IMR-90 (cell line): ENCODE measurements at regions not wholly inside any gene's neighbourhood (a gene's known extent, or its start where the extent isn't known, plus 50 kb on each side); places are given as distances from the start of the nearest gene placed in this dataset.
"Not testable (repeated sequence)": the region's sequence is repeated elsewhere in the genome, so short reads cannot be mapped to it uniquely, and the experiment has no call there.

Experiments
- ATAC-seq: fragments of 200-7000 bp; cut with Tn5 transposase; 2 replicates; pipeline ENCODE4 v1.9.1; 2020; ENCODE audit warnings: low read depth, mild to moderate bottlenecking, moderate library complexity
- BruUV-seq: library from RNA; stranded (reverse); fragments of 400-500 nt; replicated peaks from 2 replicates; lab custom pipeline; 2021; lab: Mats Ljungman, UMichigan
- CTCF ChIA-PET: fragments of 300-600 bp; formaldehyde crosslinking; extraction: SDS; loops from one replicate; lab custom pipeline; 2021; ENCODE audit warnings: antibody characterized with exemption; lab: Yijun Ruan, JAX
- POLR2A ChIA-PET: fragments of 300-600 bp; sonication (Branson Sonifier 250); formaldehyde crosslinking; loops from one replicate; lab custom pipeline; 2022; ENCODE audit warnings: antibody characterized with exemption; ENCODE audit not compliant: unreplicated experiment; lab: Charles Lee
- DNase-seq: peaks from one replicate; pipeline ENCODE4 v3.0.0; 2013
- H2AFZ ChIP-seq: replicated peaks from 2 replicates; pipeline ENCODE3; 2013; ENCODE audit warnings: low read length, mild to moderate bottlenecking; ENCODE audit not compliant: poor library complexity
- H2AK5ac ChIP-seq: 2 replicates; pipeline ENCODE4 v1.6.1; 2013; ENCODE audit warnings: low read depth, low read length, inconsistent platforms
- H2AK9ac ChIP-seq: replicated peaks from 2 replicates; pipeline ENCODE3; 2013; ENCODE audit warnings: mild to moderate bottlenecking, low read depth, low read length, moderate library complexity; ENCODE audit not compliant: poor library complexity
- H2BK120ac ChIP-seq: 2 replicates; pipeline ENCODE4 v1.6.1; 2013; ENCODE audit warnings: low read depth, low read length, inconsistent platforms
- H2BK15ac ChIP-seq: 3 replicates; pipeline ENCODE4 v1.6.1; 2013; ENCODE audit warnings: low read depth, low read length, inconsistent platforms
- H2BK20ac ChIP-seq: 2 replicates; pipeline ENCODE4 v1.6.1; 2013; ENCODE audit warnings: low read depth, mild to moderate bottlenecking, inconsistent platforms, low read length, moderate library complexity
- H2BK5ac ChIP-seq: 2 replicates; pipeline ENCODE4 v1.6.1; 2013; ENCODE audit warnings: mild to moderate bottlenecking, low read depth, low read length, inconsistent platforms; ENCODE audit not compliant: poor library complexity, severe bottlenecking
- H3K14ac ChIP-seq: replicated peaks from 2 replicates; pipeline ENCODE4 v1.6.1; 2013; ENCODE audit warnings: low read depth, low read length, inconsistent platforms
- H3K18ac ChIP-seq: 2 replicates; pipeline ENCODE4 v1.6.1; 2013; ENCODE audit warnings: low read depth, low read length, control low read depth
- H3K23ac ChIP-seq: 2 replicates; pipeline ENCODE4 v1.6.1; 2013; ENCODE audit warnings: low read depth, low read length, inconsistent platforms
- H3K27ac ChIP-seq: 2 replicates; pipeline ENCODE4 v1.5.1; 2013; ENCODE audit warnings: mild to moderate bottlenecking, control low read depth, low read length; ENCODE audit not compliant: insufficient read depth
- H3K27me3 ChIP-seq: 2 replicates; pipeline ENCODE4 v1.6.1; 2013; ENCODE audit warnings: low read length; ENCODE audit not compliant: control insufficient read depth, insufficient read depth
- H3K36me3 ChIP-seq: 2 replicates; pipeline ENCODE4 v1.6.1; 2013; ENCODE audit warnings: low read length, mixed read lengths; ENCODE audit not compliant: control insufficient read depth, insufficient read depth
- H3K4ac ChIP-seq: 2 replicates; pipeline ENCODE4 v1.6.1; 2013; ENCODE audit warnings: low read depth, low read length, inconsistent platforms
- H3K4me1 ChIP-seq: 2 replicates; pipeline ENCODE4 v1.6.1; 2013; ENCODE audit warnings: low read length, mixed read lengths; ENCODE audit not compliant: control insufficient read depth, insufficient read depth
- H3K4me2 ChIP-seq: 2 replicates; pipeline ENCODE4 v1.6.1; 2013; ENCODE audit warnings: low read depth, mild to moderate bottlenecking, control low read depth, low read length, moderate library complexity
- H3K4me3 ChIP-seq: 2 replicates; pipeline ENCODE4 v1.5.1; 2013; ENCODE audit warnings: low read depth, mild to moderate bottlenecking, control low read depth, low read length, moderate library complexity; ENCODE audit not compliant: insufficient read depth
- H3K56ac ChIP-seq: 2 replicates; pipeline ENCODE4 v1.6.1; 2013; ENCODE audit warnings: low read length, inconsistent platforms; ENCODE audit not compliant: insufficient read depth; ENCODE audit errors: extremely low read depth
- H3K79me1 ChIP-seq, 2 experiments: 2 replicates each; pipeline ENCODE4 v1.6.1; 2013; ENCODE audit warnings: low read length in 2 of 2, inconsistent platforms in 1 of 2, low read depth in 1 of 2
- H3K9ac ChIP-seq: 2 replicates; pipeline ENCODE4 v1.6.1; 2013; ENCODE audit warnings: low read depth, low read length, control low read depth
- H3K9me1 ChIP-seq: 2 replicates; pipeline ENCODE4 v1.6.1; 2013; ENCODE audit warnings: low read length, inconsistent platforms; ENCODE audit not compliant: insufficient read depth
- H3K9me3 ChIP-seq: 2 replicates; pipeline ENCODE4 v1.6.1; 2013; ENCODE audit warnings: low read length; ENCODE audit not compliant: control insufficient read depth, insufficient read depth
- H4K20me1 ChIP-seq: 2 replicates; pipeline ENCODE4 v1.6.1; 2013; ENCODE audit warnings: low read length, inconsistent platforms; ENCODE audit not compliant: insufficient read depth
- H4K5ac ChIP-seq: 2 replicates; pipeline ENCODE4 v1.6.1; 2013; ENCODE audit warnings: mild to moderate bottlenecking, low read depth, low read length, control low read depth
- H4K8ac ChIP-seq, 2 experiments: 2 replicates each; pipeline ENCODE4 v1.6.1; 2013; ENCODE audit warnings: low read depth in 2 of 2, low read length in 2 of 2, control low read depth in 1 of 2, inconsistent platforms in 1 of 2
- H4K91ac ChIP-seq: 2 replicates; pipeline ENCODE4 v1.6.1; 2013; ENCODE audit warnings: low read depth, low read length, inconsistent platforms; ENCODE audit not compliant: insufficient read depth
- WGBS, 2 experiments: methylation state at CpG; one replicate each; pipeline versions ENCODE4 v1.1.5 to v1.1.7; 2013; ENCODE audit warnings: missing lambda C conversion rate in 2 of 2; ENCODE audit not compliant: insufficient read length in 1 of 2; ENCODE audit errors: extremely low coverage in 2 of 2; 5-methylcytosine and 5-hydroxymethylcytosine counted together
- dilution Hi-C: fragments of 300-500 bp; cut with HindIII; formaldehyde crosslinking; loops from one replicate; pipeline ENCODE4 v1.14.3; 2018; ENCODE audit warnings: low sequenced_read_pairs; ENCODE audit not compliant: unreplicated experiment
- in situ Hi-C: fragments of 300-500 bp; cut with MboI; formaldehyde crosslinking; loops from 3 replicates; pipeline ENCODE4 v1.14.3; 2019; ENCODE audit warnings: low sequenced_read_pairs, inconsistent platforms, mixed read lengths
- intact Hi-C: fragments of 100-400 bp; cut with micrococcal nuclease; formaldehyde crosslinking; loops from 2 replicates; pipeline ENCODE4 v1.10.0; 2022

- H3K18ac ChIP-seq, H4K5ac ChIP-seq, H2AK9ac ChIP-seq, H4K91ac ChIP-seq, in situ Hi-C loops, H2AK5ac ChIP-seq, H2AFZ ChIP-seq, CTCF ChIA-PET, H4K20me1 ChIP-seq, POLR2A ChIA-PET, H3K27ac ChIP-seq, H3K9me1 ChIP-seq, H3K4me1 ChIP-seq, dilution Hi-C loops, intact Hi-C loops, DNase-seq, H3K9me3 ChIP-seq, H3K27me3 ChIP-seq, H3K23ac ChIP-seq, H3K4me3 ChIP-seq, H3K56ac ChIP-seq, H3K9ac ChIP-seq, ATAC-seq, H2BK20ac ChIP-seq, BruUV-seq, H2BK15ac ChIP-seq, H3K14ac ChIP-seq, H2BK120ac ChIP-seq, H3K36me3 ChIP-seq, H4K8ac ChIP-seq, H3K4ac ChIP-seq, H2BK5ac ChIP-seq, H3K79me1 ChIP-seq, H3K4me2 ChIP-seq: not testable (repeated sequence)
- 100% methylated on average over 5 of the region's 44 CpGs; no CpG with 5 or more reads in 1 of the 2 experiments for WGBS, 2 experiments
Measured at GRCh38 chr7:79739036-79739709, 285.7 kb upstream of the MAGI2 start.
